ENCODE measurements at regions not wholly inside any gene's neighbourhood (a gene's known extent, or its start where the extent isn't known, plus 50 kb on each side); places are given as distances from the start of the nearest gene placed in this dataset.

- CTCF ChIA-PET = no interaction called here
- Histone ChIP-seq H3K9me3 (ENCODE audit: control insufficient read depth, insufficient read depth, low read depth, low read length) (no peaks in the 10 kb centered on the region), H3K4me3 (ENCODE audit: low read depth, low read length) (no peak overlapping the region), H3K27ac (ENCODE audit: extremely low read depth, low read depth, low read length) (no peak overlapping the region), H3K4me1 (ENCODE audit: control insufficient read depth, insufficient read depth, low read length) (no peaks in the 10 kb centered on the region), H3K36me3 (ENCODE audit: control insufficient read depth in 2 of 2, insufficient read depth in 1 of 2, low read length in 2 of 2) (no peaks in the 10 kb centered on the region)
- POLR2A ChIA-PET = no interaction called here
- TF ChIP-seq SP7 (tag by site-specific recombination; IDR thresholded peaks at IDR 0.05) (no peak), ZNF2 (tag by site-specific recombination; IDR thresholded peaks at IDR 0.05) (no peak), ZBTB20 (tag by site-specific recombination; IDR thresholded peaks at IDR 0.05) (no peak), ZNF140 (tag by site-specific recombination; IDR thresholded peaks at IDR 0.05) (no peak), ZNF549 (tag by site-specific recombination; IDR thresholded peaks at IDR 0.05) (no peak), ZNF473 (tag by site-specific recombination; IDR thresholded peaks at IDR 0.05) (no peak), BCL11B (tag by site-specific recombination; IDR thresholded peaks at IDR 0.05; ENCODE audit: low read depth) (no peak), ZFP41 (tag by site-specific recombination; IDR thresholded peaks at IDR 0.05; ENCODE audit: borderline replicate concordance) (no peak), PRDM6 (tag by site-specific recombination; IDR thresholded peaks at IDR 0.05) (no peak), ZNF239 (tag by site-specific recombination; IDR thresholded peaks at IDR 0.05) (no peak), PRDM2 (tag by site-specific recombination; IDR thresholded peaks at IDR 0.05; ENCODE audit: borderline replicate concordance) (no peak), TSHZ1 (tag by site-specific recombination; IDR thresholded peaks at IDR 0.05; ENCODE audit: borderline replicate concordance) (no peak), ZNF155 (tag by site-specific recombination; IDR thresholded peaks at IDR 0.05) (no peak), ZNF302 (tag by site-specific recombination; IDR thresholded peaks at IDR 0.05; ENCODE audit: low read depth) (no peak), ZNF639 (tag by site-specific recombination; IDR thresholded peaks at IDR 0.05) (no peak), MEIS1 (CRISPR knock-in tag; IDR thresholded peaks at IDR 0.05; ENCODE audit: borderline replicate concordance) (no peak), ZSCAN30 (tag by site-specific recombination; IDR thresholded peaks at IDR 0.05) (no peak), ZNF645 (tag by site-specific recombination; IDR thresholded peaks at IDR 0.05) (no peak), ZNF623 (tag by site-specific recombination; IDR thresholded peaks at IDR 0.05) (no peak), ZNF10 (tag by site-specific recombination; IDR thresholded peaks at IDR 0.05) (no peak)
Observed at GRCh38 chr2:120421126-120421829, 75.3 kb downstream of the INHBB start.
